ENCODE measurements at regions not wholly inside any gene's neighbourhood (a gene's known extent, or its start where the extent isn't known, plus 50 kb on each side); places are given as distances from the start of the nearest gene placed in this dataset.

DNA sequence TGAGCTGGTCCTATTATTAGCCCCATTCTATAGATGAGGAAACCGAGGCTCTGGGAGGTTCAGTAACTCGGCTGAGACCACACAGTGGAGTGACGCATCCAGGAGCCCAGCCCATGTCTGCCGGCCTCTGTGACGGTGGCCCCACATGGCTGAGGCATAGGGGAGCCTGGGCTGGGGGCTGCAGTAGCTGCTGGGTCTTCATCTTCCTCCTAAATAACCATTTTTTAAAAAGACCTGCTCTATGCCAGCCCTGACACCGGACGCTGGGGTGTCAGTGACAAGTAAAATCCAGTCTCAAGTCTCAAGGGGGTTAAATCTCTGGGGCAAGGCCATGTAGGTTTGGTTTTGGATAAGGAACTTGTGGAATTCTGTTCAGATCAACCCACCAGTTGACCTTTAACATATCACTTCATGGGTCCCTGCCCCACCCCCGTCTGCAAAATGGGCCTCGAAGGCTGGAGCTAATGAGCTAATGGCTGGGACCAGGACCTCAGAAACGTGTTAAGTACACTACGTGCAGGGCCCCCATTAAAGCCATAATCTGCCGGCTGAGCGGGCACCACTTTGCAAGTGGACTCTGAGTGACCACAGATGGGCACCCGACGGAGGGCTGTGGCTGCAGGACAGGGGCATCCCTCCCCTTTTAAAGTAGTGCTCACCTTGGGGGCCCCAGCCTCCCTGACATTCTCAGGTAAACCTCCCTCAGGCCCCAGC, 136.5 kb upstream of the UNC5B start:
- TF ChIP-seq TCF12 (IDR thresholded peaks at IDR 0.05; ENCODE audit: low read depth) (no peak), EP300 (IDR thresholded peaks at IDR 0.05; ENCODE audit: borderline replicate concordance) (no peak), TAF1 (IDR thresholded peaks at IDR 0.05; ENCODE audit: low read depth) (no peak), FOXM1 (IDR thresholded peaks at IDR 0.05; ENCODE audit: borderline replicate concordance, low read depth) (no peak), YY1 (IDR thresholded peaks at IDR 0.05; ENCODE audit: low read depth) (no peak), NFIC (IDR thresholded peaks at IDR 0.05) (no peak)

GRCh38 chr10:71076473-71077142, 135.8 kb upstream of the UNC5B start:
- TF ChIP-seq MAX (IDR thresholded peaks at IDR 0.05) (no peak), CREB1 (IDR thresholded peaks at IDR 0.05; ENCODE audit: low read depth) (no peak), RAD21 (IDR thresholded peaks at IDR 0.05; ENCODE audit: low read depth) (no peak), TEAD4 (IDR thresholded peaks at IDR 0.05) (no peak), USF1 (IDR thresholded peaks at IDR 0.05) (no peak), YY1 (IDR thresholded peaks at IDR 0.05; ENCODE audit: low read depth) (no peak), TCF12 (IDR thresholded peaks at IDR 0.05; ENCODE audit: low read depth) (no peak), EGR1 (IDR thresholded peaks at IDR 0.05) (no peak), ZBTB7A (IDR thresholded peaks at IDR 0.05; ENCODE audit: low read depth) (no peak)

DNA sequence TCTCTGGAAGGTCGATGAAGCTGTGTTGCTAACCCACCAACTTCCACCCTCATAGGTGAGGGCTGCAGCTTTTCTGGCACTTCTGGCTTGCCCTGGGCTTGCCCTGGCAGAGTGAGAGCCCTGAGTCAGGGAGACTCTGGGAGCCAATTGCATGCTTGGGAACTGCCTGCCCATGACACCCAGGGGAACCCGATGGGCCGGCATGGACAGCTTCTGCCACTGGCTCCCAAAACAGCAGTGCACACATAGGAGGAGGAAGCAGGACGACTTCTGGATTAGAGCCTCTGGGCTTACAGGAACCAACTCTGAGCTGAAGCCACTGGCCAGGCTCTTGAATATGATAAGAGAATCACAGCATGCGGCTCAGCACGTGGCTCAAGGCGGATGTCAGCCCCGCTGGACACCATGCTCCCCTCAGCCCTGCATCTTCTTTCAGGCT, 135.2 kb upstream of the UNC5B start:
- TF ChIP-seq TAF1 (IDR thresholded peaks at IDR 0.05; ENCODE audit: low read depth) (no peak), MAX (IDR thresholded peaks at IDR 0.05) (no peak), CEBPB (IDR thresholded peaks at IDR 0.05) (no peak), EP300 (IDR thresholded peaks at IDR 0.05; ENCODE audit: borderline replicate concordance) (no peak), CREB1 (IDR thresholded peaks at IDR 0.05; ENCODE audit: low read depth) (no peak), TCF12 (IDR thresholded peaks at IDR 0.05; ENCODE audit: low read depth) (no peak), FOXM1 (IDR thresholded peaks at IDR 0.05; ENCODE audit: borderline replicate concordance, low read depth) (no peak), ZBTB7A (IDR thresholded peaks at IDR 0.05; ENCODE audit: low read depth) (no peak)

- TF ChIP-seq YY1 (IDR thresholded peaks at IDR 0.05; ENCODE audit: low read depth) (no peak), FOXM1 (IDR thresholded peaks at IDR 0.05; ENCODE audit: borderline replicate concordance, low read depth) (no peak), TCF12 (IDR thresholded peaks at IDR 0.05; ENCODE audit: low read depth) (no peak), MAX (IDR thresholded peaks at IDR 0.05) (no peak), USF1 (IDR thresholded peaks at IDR 0.05) (no peak), RAD21 (IDR thresholded peaks at IDR 0.05; ENCODE audit: low read depth) (no peak), ZBTB7A (IDR thresholded peaks at IDR 0.05; ENCODE audit: low read depth) (no peak), EGR1 (IDR thresholded peaks at IDR 0.05) (no peak), NFIC (IDR thresholded peaks at IDR 0.05) (no peak), CREB1 (IDR thresholded peaks at IDR 0.05; ENCODE audit: low read depth) (no peak), TAF1 (IDR thresholded peaks at IDR 0.05; ENCODE audit: low read depth) (no peak), EP300 (IDR thresholded peaks at IDR 0.05; ENCODE audit: borderline replicate concordance) (no peak), TEAD4 (IDR thresholded peaks at IDR 0.05) (no peak)
- TF ChIP-seq, protein P1, sequence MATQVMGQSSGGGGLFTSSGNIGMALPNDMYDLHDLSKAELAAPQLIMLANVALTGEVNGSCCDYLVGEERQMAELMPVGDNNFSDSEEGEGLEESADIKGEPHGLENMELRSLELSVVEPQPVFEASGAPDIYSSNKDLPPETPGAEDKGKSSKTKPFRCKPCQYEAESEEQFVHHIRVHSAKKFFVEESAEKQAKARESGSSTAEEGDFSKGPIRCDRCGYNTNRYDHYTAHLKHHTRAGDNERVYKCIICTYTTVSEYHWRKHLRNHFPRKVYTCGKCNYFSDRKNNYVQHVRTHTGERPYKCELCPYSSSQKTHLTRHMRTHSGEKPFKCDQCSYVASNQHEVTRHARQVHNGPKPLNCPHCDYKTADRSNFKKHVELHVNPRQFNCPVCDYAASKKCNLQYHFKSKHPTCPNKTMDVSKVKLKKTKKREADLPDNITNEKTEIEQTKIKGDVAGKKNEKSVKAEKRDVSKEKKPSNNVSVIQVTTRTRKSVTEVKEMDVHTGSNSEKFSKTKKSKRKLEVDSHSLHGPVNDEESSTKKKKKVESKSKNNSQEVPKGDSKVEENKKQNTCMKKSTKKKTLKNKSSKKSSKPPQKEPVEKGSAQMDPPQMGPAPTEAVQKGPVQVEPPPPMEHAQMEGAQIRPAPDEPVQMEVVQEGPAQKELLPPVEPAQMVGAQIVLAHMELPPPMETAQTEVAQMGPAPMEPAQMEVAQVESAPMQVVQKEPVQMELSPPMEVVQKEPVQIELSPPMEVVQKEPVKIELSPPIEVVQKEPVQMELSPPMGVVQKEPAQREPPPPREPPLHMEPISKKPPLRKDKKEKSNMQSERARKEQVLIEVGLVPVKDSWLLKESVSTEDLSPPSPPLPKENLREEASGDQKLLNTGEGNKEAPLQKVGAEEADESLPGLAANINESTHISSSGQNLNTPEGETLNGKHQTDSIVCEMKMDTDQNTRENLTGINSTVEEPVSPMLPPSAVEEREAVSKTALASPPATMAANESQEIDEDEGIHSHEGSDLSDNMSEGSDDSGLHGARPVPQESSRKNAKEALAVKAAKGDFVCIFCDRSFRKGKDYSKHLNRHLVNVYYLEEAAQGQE (IDR thresholded peaks at IDR 0.05; ENCODE audit: low read depth), result no peak
These were observed 134.4 kb upstream of the UNC5B start for GRCh38 chr10:71077796-71078453.

GRCh38 chr10:71078454-71079145, 133.8 kb upstream of the UNC5B start:
- TF ChIP-seq YY1 (IDR thresholded peaks at IDR 0.05; ENCODE audit: low read depth) (no peak), EP300 (IDR thresholded peaks at IDR 0.05; ENCODE audit: borderline replicate concordance) (no peak), NFIC (IDR thresholded peaks at IDR 0.05) (no peak), USF1 (IDR thresholded peaks at IDR 0.05) (no peak), TEAD4 (IDR thresholded peaks at IDR 0.05) (no peak), MAX (IDR thresholded peaks at IDR 0.05) (no peak), RAD21 (IDR thresholded peaks at IDR 0.05; ENCODE audit: low read depth) (no peak), CREB1 (IDR thresholded peaks at IDR 0.05; ENCODE audit: low read depth) (no peak), FOXM1 (IDR thresholded peaks at IDR 0.05; ENCODE audit: borderline replicate concordance, low read depth) (no peak), EGR1 (IDR thresholded peaks at IDR 0.05) (no peak), ZBTB7A (IDR thresholded peaks at IDR 0.05; ENCODE audit: low read depth) (no peak)

All from Ishikawa (cell line).